ENCODE measurements at regions not wholly inside any gene's neighbourhood (a gene's known extent, or its start where the extent isn't known, plus 50 kb on each side); places are given as distances from the start of the nearest gene placed in this dataset.

DNA sequence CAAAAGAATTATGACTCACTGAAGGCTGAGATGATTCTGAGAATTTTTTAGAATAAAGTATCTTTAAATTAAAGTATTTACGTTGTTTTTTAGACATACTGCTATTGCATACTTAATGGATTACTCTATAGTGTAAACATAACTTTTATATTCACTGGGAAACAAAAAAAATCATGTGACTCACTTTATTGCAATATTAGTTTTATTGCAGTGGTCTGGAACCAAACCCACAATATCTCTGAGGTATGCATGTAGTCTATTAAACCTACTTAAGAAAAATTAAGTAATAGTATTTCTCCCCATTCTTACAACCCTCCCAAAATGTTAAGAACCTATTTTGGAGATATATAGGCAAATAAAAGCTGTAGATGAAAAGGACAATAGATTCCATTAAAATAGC, 142.9 kb upstream of the ZNF521 start:
- TF ChIP-seq POLR2A (IDR thresholded peaks at IDR 0.05; ENCODE audit: low read length) (no peak), GATA1 (IDR thresholded peaks at IDR 0.05; ENCODE audit: low read depth, low read length) (no peak)
